D721Med (cell line): ENCODE measurements at regions not wholly inside any gene's neighbourhood (a gene's known extent, or its start where the extent isn't known, plus 50 kb on each side); places are given as distances from the start of the nearest gene placed in this dataset.

Source experiments
- DNase-seq: peaks from one replicate; pipeline ENCODE4 v3.0.0; 2011; ENCODE audit warnings: low spot score; ENCODE audit not compliant: insufficient read length
- FAIRE-seq: peaks from 2 replicates; lab custom pipeline; 2011; peaks lifted over from hg19 to GRCh38; lab: Jason Lieb, UNC
- TF ChIP-seq, protein P1 (sequence below): IDR thresholded peaks from 2 replicates; pipeline ENCODE4 v1.5.1; 2012; ENCODE audit warnings: mild to moderate bottlenecking, control low read depth; ENCODE audit not compliant: insufficient read depth; ENCODE audit errors: missing control alignments

- TF ChIP-seq, protein P1, sequence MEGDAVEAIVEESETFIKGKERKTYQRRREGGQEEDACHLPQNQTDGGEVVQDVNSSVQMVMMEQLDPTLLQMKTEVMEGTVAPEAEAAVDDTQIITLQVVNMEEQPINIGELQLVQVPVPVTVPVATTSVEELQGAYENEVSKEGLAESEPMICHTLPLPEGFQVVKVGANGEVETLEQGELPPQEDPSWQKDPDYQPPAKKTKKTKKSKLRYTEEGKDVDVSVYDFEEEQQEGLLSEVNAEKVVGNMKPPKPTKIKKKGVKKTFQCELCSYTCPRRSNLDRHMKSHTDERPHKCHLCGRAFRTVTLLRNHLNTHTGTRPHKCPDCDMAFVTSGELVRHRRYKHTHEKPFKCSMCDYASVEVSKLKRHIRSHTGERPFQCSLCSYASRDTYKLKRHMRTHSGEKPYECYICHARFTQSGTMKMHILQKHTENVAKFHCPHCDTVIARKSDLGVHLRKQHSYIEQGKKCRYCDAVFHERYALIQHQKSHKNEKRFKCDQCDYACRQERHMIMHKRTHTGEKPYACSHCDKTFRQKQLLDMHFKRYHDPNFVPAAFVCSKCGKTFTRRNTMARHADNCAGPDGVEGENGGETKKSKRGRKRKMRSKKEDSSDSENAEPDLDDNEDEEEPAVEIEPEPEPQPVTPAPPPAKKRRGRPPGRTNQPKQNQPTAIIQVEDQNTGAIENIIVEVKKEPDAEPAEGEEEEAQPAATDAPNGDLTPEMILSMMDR, result no peak
- FAIRE-seq (no peak), DNase-seq (no peak)
These were observed 206.4 kb upstream of the HDDC2 start for GRCh38 chr6:125507987-125508655.

DNA sequence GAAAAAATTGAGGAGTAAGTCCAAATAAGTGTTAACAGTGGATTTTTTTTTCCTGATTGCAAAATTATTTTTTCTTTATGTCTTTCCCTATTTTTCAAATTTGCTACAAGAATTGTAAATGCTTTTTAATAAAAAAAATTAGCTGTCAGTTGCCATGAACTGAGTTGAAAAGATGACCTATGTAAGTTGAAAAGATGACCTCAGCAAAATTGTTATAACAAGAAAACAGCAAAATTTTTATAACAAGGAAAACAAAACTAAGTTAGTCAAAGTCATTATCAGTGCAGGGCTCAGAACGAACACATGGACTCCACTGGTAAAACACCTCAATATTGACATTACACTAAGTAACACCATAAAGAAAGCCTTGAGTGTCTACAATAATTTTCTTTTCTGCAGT lies 207.0 kb upstream of the HDDC2 start:
- no peak for FAIRE-seq
- no peak for DNase-seq
- TF ChIP-seq, protein P1, result no peak

DNA sequence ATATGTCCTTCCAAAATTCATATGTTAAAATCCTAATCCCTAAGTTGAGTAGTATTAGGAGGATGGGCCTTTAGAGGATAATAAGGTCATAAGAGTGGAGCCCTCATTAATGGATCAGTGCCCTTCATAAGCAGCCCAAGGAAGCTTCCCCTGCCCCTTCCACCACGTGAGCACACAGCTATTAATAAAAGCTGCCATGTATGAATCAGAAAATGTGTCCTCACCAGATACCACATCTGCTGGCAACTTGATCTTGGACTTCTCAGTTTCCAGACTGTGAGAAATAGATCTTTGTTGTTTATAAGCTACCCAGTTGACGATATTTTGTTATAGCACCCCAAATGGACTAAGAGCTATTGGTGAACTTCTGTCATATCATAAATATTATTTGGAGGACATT lies 207.7 kb upstream of the HDDC2 start:
- TF ChIP-seq, protein P1, result no peak
- FAIRE-seq (no peak), DNase-seq (no peak)

GRCh38 chr6:125510405-125510804 lies 208.6 kb upstream of the HDDC2 start:
- no peak for DNase-seq
- TF ChIP-seq, protein P1, result no peak
- FAIRE-seq, result no peak

GRCh38 chr6:125511809-125512396 lies 210.1 kb upstream of the HDDC2 start:
- TF ChIP-seq, protein P1, result no peak
- no peak for DNase-seq
- no peak for FAIRE-seq

DNA sequence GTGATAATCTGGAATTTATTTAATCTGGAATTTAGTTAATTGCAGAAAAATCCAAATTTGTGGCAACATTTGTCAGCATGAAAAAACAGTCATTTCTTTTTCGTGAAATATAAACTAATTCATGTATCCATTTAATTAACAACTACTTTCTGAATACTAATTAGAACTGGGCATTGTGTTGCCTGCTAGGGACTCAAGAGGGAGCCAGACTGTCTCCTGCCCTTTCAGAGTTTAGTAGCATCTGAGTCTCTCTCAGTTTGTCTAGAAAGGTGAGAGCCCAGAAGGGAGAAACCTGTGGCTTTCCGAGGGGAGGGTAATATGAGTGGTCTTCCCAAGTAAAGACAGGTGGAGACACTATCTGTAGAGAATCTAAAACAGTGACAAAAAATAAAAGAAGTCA lies 210.9 kb upstream of the HDDC2 start:
- TF ChIP-seq, protein P1, result no peak
- no peak for DNase-seq
- no peak for FAIRE-seq

GRCh38 chr6:125513978-125514377 lies 212.2 kb upstream of the HDDC2 start:
- DNase-seq (no peak), FAIRE-seq (no peak)
- TF ChIP-seq, protein P1, result no peak
